ENCODE measurements at regions not wholly inside any gene's neighbourhood (a gene's known extent, or its start where the extent isn't known, plus 50 kb on each side); places are given as distances from the start of the nearest gene placed in this dataset.

DNA sequence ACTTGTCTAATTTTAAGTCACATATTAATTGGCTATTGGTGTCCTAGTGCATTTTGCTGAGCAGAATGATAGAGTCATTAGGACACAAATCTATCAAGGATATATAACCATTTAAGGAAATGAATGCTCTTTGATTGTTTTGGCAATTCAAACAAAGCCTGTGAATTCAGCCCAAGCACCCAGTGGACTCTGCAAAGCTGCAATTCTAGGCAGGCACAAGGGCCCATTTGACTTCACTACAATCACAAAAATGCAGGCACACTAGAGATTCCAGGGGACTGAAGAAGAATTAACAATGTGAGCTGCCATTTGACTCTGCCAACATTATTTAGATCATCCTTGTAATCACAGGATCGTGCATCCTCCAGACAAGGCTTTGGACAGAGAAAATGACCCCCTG lies 544.2 kb upstream of the PHF14 start:
- H3K27ac ChIP-seq (ENCODE audit: low read length): no peak overlapping the region

DNA sequence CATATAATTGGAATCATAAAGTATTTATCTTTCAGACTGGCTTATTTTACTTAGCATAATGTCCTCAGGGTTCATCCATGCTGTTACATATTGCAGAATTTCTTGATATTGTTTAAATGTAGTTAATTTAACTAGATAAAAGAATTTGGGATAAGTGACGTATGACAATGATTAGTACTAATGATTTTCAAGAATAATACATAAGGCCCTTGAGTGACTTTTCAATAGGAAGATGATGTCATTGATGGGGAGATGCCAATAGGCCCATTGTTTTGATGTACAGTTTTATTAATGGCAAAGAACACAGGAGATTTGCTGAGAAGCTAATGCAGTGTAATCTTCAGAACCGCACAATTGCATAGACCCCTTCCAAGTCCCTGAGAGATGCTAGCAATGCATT lies 537.4 kb upstream of the PHF14 start:
- DNase-seq: no peak
- H3K9me3 ChIP-seq (ENCODE audit: insufficient read depth, low read length, severe bottlenecking): no peaks in the 10 kb centered on the region
- no peak for TF ChIP-seq EZH2 (IDR thresholded peaks at IDR 0.05; ENCODE audit: borderline replicate concordance, low read depth, low read length, severe bottlenecking)
- TF ChIP-seq CTCF (IDR thresholded peaks at IDR 0.05; ENCODE audit: borderline replicate concordance, extremely low read depth, low read length, poor library complexity, severe bottlenecking): no peak
- H2AFZ ChIP-seq (ENCODE audit: low read depth, low read length): no peak overlapping the region
- H3K4me2 ChIP-seq (ENCODE audit: insufficient read depth, low read length): no peak overlapping the region
- no peaks in the 10 kb centered on the region for H4K20me1 ChIP-seq (ENCODE audit: insufficient read depth, low read length)
- no peak overlapping the region for H3K4me3 ChIP-seq (ENCODE audit: low read depth in 1 of 2, low read length in 2 of 2)
- ATAC-seq (ENCODE audit: insufficient read depth, low read depth): no peak
- H3K27ac ChIP-seq (ENCODE audit: low read length): no peak overlapping the region
- no peaks in the 10 kb centered on the region for H3K27me3 ChIP-seq (ENCODE audit: insufficient read depth, low read length, poor library complexity)
- no peaks in the 10 kb centered on the region for H3K36me3 ChIP-seq (ENCODE audit: insufficient read depth, low read length)
- H3K4me1 ChIP-seq (ENCODE audit: insufficient read depth, low read length): no peaks in the 10 kb centered on the region
- H3K79me2 ChIP-seq (ENCODE audit: insufficient read depth, low read length): no peaks in the 10 kb centered on the region
- H3K9ac ChIP-seq (ENCODE audit: low read depth, low read length): no peak overlapping the region

More for the DNA sequence above, 544.2 kb upstream of the PHF14 start:
- Histone ChIP-seq H3K4me3 (ENCODE audit: low read depth in 1 of 2, low read length in 2 of 2) (no peak overlapping the region), H2AFZ (ENCODE audit: low read depth, low read length) (no peak overlapping the region), H3K4me1 (ENCODE audit: insufficient read depth, low read length) (no peaks in the 10 kb centered on the region), H3K9ac (ENCODE audit: low read depth, low read length) (no peak overlapping the region), H3K4me2 (ENCODE audit: insufficient read depth, low read length) (no peak overlapping the region), H3K9me3 (ENCODE audit: insufficient read depth, low read length, severe bottlenecking) (no peaks in the 10 kb centered on the region), H3K79me2 (ENCODE audit: insufficient read depth, low read length) (no peaks in the 10 kb centered on the region), H3K36me3 (ENCODE audit: insufficient read depth, low read length) (no peaks in the 10 kb centered on the region), H4K20me1 (ENCODE audit: insufficient read depth, low read length) (no peaks in the 10 kb centered on the region), H3K27me3 (ENCODE audit: insufficient read depth, low read length, poor library complexity) (no peaks in the 10 kb centered on the region)
- TF ChIP-seq CTCF (IDR thresholded peaks at IDR 0.05; ENCODE audit: borderline replicate concordance, extremely low read depth, low read length, poor library complexity, severe bottlenecking) (no peak), EZH2 (IDR thresholded peaks at IDR 0.05; ENCODE audit: borderline replicate concordance, low read depth, low read length, severe bottlenecking) (no peak)
- no peak for ATAC-seq (ENCODE audit: insufficient read depth, low read depth)
- no peak for DNase-seq

DNA sequence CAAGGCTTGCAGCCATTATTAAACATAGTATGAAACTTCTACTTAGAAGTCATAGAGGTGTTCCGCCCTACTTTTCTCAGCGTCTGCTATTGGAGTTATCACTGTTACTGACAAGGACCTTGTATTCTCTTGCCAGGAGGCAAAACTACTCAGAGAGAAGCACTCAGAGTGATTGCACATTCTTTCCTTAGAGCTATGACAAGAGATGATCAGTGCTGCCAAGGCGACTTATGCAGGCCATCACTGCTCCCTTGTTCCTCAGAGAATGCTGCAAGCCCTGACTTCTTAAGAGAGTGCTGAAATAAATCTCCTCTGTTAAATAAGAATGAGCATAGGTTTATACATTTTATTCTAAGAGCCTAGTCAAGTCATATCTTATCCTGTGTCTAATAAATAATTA lies 534.6 kb upstream of the PHF14 start:
- Histone ChIP-seq H3K9me3 (ENCODE audit: insufficient read depth, low read length, severe bottlenecking) (no peaks in the 10 kb centered on the region), H3K36me3 (ENCODE audit: insufficient read depth, low read length) (no peaks in the 10 kb centered on the region), H3K4me1 (ENCODE audit: insufficient read depth, low read length) (no peaks in the 10 kb centered on the region), H4K20me1 (ENCODE audit: insufficient read depth, low read length) (no peaks in the 10 kb centered on the region), H2AFZ (ENCODE audit: low read depth, low read length) (no peak overlapping the region), H3K4me3 (ENCODE audit: low read depth in 1 of 2, low read length in 2 of 2) (no peak overlapping the region), H3K4me2 (ENCODE audit: insufficient read depth, low read length) (no peak overlapping the region), H3K27me3 (ENCODE audit: insufficient read depth, low read length, poor library complexity) (no peaks in the 10 kb centered on the region), H3K27ac (ENCODE audit: low read length) (no peak overlapping the region), H3K9ac (ENCODE audit: low read depth, low read length) (no peak overlapping the region), H3K79me2 (ENCODE audit: insufficient read depth, low read length) (no peaks in the 10 kb centered on the region)
- TF ChIP-seq EZH2 (IDR thresholded peaks at IDR 0.05; ENCODE audit: borderline replicate concordance, low read depth, low read length, severe bottlenecking) (no peak), CTCF (IDR thresholded peaks at IDR 0.05; ENCODE audit: borderline replicate concordance, extremely low read depth, low read length, poor library complexity, severe bottlenecking) (no peak)
- ATAC-seq (ENCODE audit: insufficient read depth, low read depth): no peak
- DNase-seq: no peak

DNA sequence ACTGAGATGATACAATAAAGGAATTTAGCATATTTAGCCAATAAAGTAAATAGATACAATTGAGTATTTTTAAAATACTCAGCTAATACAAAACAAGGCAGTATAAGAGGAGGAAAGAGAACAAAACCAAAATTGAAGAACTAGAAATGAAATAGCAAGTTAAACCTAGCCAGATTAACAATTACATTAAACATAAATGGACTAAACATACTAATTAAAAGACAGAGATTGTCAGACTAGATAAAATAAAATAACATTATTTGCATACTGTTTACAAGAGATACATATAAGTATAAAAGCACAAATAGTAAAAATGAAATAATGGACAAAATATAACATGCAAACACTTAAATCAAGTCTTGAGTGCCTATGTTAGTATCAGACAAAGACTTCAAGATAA lies 517.7 kb upstream of the PHF14 start:
- H3K36me3 ChIP-seq (ENCODE audit: insufficient read depth, low read length): no peaks in the 10 kb centered on the region
- no peaks in the 10 kb centered on the region for H3K79me2 ChIP-seq (ENCODE audit: insufficient read depth, low read length)
- H3K4me1 ChIP-seq (ENCODE audit: insufficient read depth, low read length): no peaks in the 10 kb centered on the region
- no peak overlapping the region for H3K27ac ChIP-seq (ENCODE audit: low read length)
- no peaks in the 10 kb centered on the region for H3K27me3 ChIP-seq (ENCODE audit: insufficient read depth, low read length, poor library complexity)
- H3K9ac ChIP-seq (ENCODE audit: low read depth, low read length): no peak overlapping the region
- no peaks in the 10 kb centered on the region for H4K20me1 ChIP-seq (ENCODE audit: insufficient read depth, low read length)
- H2AFZ ChIP-seq (ENCODE audit: low read depth, low read length): no peak overlapping the region
- H3K4me2 ChIP-seq (ENCODE audit: insufficient read depth, low read length): no peak overlapping the region
- DNase-seq (no peak), ATAC-seq (ENCODE audit: insufficient read depth, low read depth) (no peak)
- H3K4me3 ChIP-seq (ENCODE audit: low read depth in 1 of 2, low read length in 2 of 2): no peak overlapping the region
- H3K9me3 ChIP-seq (ENCODE audit: insufficient read depth, low read length, severe bottlenecking): peaks cover 5% of the 10 kb centered on the region
- no peak for TF ChIP-seq CTCF (IDR thresholded peaks at IDR 0.05; ENCODE audit: borderline replicate concordance, extremely low read depth, low read length, poor library complexity, severe bottlenecking)
- TF ChIP-seq EZH2 (IDR thresholded peaks at IDR 0.05; ENCODE audit: borderline replicate concordance, low read depth, low read length, severe bottlenecking): no peak
